IMR-90 (cell line): ENCODE measurements at regions not wholly inside any gene's neighbourhood (a gene's known extent, or its start where the extent isn't known, plus 50 kb on each side); places are given as distances from the start of the nearest gene placed in this dataset.

Source experiments
- ATAC-seq: fragments of 200-7000 bp; cut with Tn5 transposase; 2 replicates; pipeline ENCODE4 v1.9.1; 2020; ENCODE audit warnings: low read depth, mild to moderate bottlenecking, moderate library complexity
- BruUV-seq: library from RNA; stranded (reverse); fragments of 400-500 nt; replicated peaks from 2 replicates; lab custom pipeline; 2021; lab: Mats Ljungman, UMichigan
- CTCF ChIA-PET: fragments of 300-600 bp; formaldehyde crosslinking; extraction: SDS; loops from one replicate; lab custom pipeline; 2021; ENCODE audit warnings: antibody characterized with exemption; lab: Yijun Ruan, JAX
- POLR2A ChIA-PET: fragments of 300-600 bp; sonication (Branson Sonifier 250); formaldehyde crosslinking; loops from one replicate; lab custom pipeline; 2022; ENCODE audit warnings: antibody characterized with exemption; ENCODE audit not compliant: unreplicated experiment; lab: Charles Lee
- DNase-seq: peaks from one replicate; pipeline ENCODE4 v3.0.0; 2013
- H2AFZ ChIP-seq: replicated peaks from 2 replicates; pipeline ENCODE3; 2013; ENCODE audit warnings: low read length, mild to moderate bottlenecking; ENCODE audit not compliant: poor library complexity
- H2AK5ac ChIP-seq: 2 replicates; pipeline ENCODE4 v1.6.1; 2013; ENCODE audit warnings: low read depth, low read length, inconsistent platforms
- H2AK9ac ChIP-seq: replicated peaks from 2 replicates; pipeline ENCODE3; 2013; ENCODE audit warnings: mild to moderate bottlenecking, low read depth, low read length, moderate library complexity; ENCODE audit not compliant: poor library complexity
- H2BK120ac ChIP-seq: 2 replicates; pipeline ENCODE4 v1.6.1; 2013; ENCODE audit warnings: low read depth, low read length, inconsistent platforms
- H2BK15ac ChIP-seq: 3 replicates; pipeline ENCODE4 v1.6.1; 2013; ENCODE audit warnings: low read depth, low read length, inconsistent platforms
- H2BK20ac ChIP-seq: 2 replicates; pipeline ENCODE4 v1.6.1; 2013; ENCODE audit warnings: low read depth, mild to moderate bottlenecking, inconsistent platforms, low read length, moderate library complexity
- H2BK5ac ChIP-seq: 2 replicates; pipeline ENCODE4 v1.6.1; 2013; ENCODE audit warnings: mild to moderate bottlenecking, low read depth, low read length, inconsistent platforms; ENCODE audit not compliant: poor library complexity, severe bottlenecking
- H3K14ac ChIP-seq: replicated peaks from 2 replicates; pipeline ENCODE4 v1.6.1; 2013; ENCODE audit warnings: low read depth, low read length, inconsistent platforms
- H3K18ac ChIP-seq: 2 replicates; pipeline ENCODE4 v1.6.1; 2013; ENCODE audit warnings: low read depth, low read length, control low read depth
- H3K23ac ChIP-seq: 2 replicates; pipeline ENCODE4 v1.6.1; 2013; ENCODE audit warnings: low read depth, low read length, inconsistent platforms
- H3K27ac ChIP-seq: 2 replicates; pipeline ENCODE4 v1.5.1; 2013; ENCODE audit warnings: mild to moderate bottlenecking, control low read depth, low read length; ENCODE audit not compliant: insufficient read depth
- H3K27me3 ChIP-seq: 2 replicates; pipeline ENCODE4 v1.6.1; 2013; ENCODE audit warnings: low read length; ENCODE audit not compliant: control insufficient read depth, insufficient read depth
- H3K36me3 ChIP-seq: 2 replicates; pipeline ENCODE4 v1.6.1; 2013; ENCODE audit warnings: low read length, mixed read lengths; ENCODE audit not compliant: control insufficient read depth, insufficient read depth
- H3K4ac ChIP-seq: 2 replicates; pipeline ENCODE4 v1.6.1; 2013; ENCODE audit warnings: low read depth, low read length, inconsistent platforms
- H3K4me1 ChIP-seq: 2 replicates; pipeline ENCODE4 v1.6.1; 2013; ENCODE audit warnings: low read length, mixed read lengths; ENCODE audit not compliant: control insufficient read depth, insufficient read depth
- H3K4me2 ChIP-seq: 2 replicates; pipeline ENCODE4 v1.6.1; 2013; ENCODE audit warnings: low read depth, mild to moderate bottlenecking, control low read depth, low read length, moderate library complexity
- H3K4me3 ChIP-seq: 2 replicates; pipeline ENCODE4 v1.5.1; 2013; ENCODE audit warnings: low read depth, mild to moderate bottlenecking, control low read depth, low read length, moderate library complexity; ENCODE audit not compliant: insufficient read depth
- H3K56ac ChIP-seq: 2 replicates; pipeline ENCODE4 v1.6.1; 2013; ENCODE audit warnings: low read length, inconsistent platforms; ENCODE audit not compliant: insufficient read depth; ENCODE audit errors: extremely low read depth
- H3K79me1 ChIP-seq, 2 experiments: 2 replicates each; pipeline ENCODE4 v1.6.1; 2013; ENCODE audit warnings: low read length in 2 of 2, inconsistent platforms in 1 of 2, low read depth in 1 of 2
- H3K9ac ChIP-seq: 2 replicates; pipeline ENCODE4 v1.6.1; 2013; ENCODE audit warnings: low read depth, low read length, control low read depth
- H3K9me1 ChIP-seq: 2 replicates; pipeline ENCODE4 v1.6.1; 2013; ENCODE audit warnings: low read length, inconsistent platforms; ENCODE audit not compliant: insufficient read depth
- H3K9me3 ChIP-seq: 2 replicates; pipeline ENCODE4 v1.6.1; 2013; ENCODE audit warnings: low read length; ENCODE audit not compliant: control insufficient read depth, insufficient read depth
- H4K20me1 ChIP-seq: 2 replicates; pipeline ENCODE4 v1.6.1; 2013; ENCODE audit warnings: low read length, inconsistent platforms; ENCODE audit not compliant: insufficient read depth
- H4K5ac ChIP-seq: 2 replicates; pipeline ENCODE4 v1.6.1; 2013; ENCODE audit warnings: mild to moderate bottlenecking, low read depth, low read length, control low read depth
- H4K8ac ChIP-seq, 2 experiments: 2 replicates each; pipeline ENCODE4 v1.6.1; 2013; ENCODE audit warnings: low read depth in 2 of 2, low read length in 2 of 2, control low read depth in 1 of 2, inconsistent platforms in 1 of 2
- H4K91ac ChIP-seq: 2 replicates; pipeline ENCODE4 v1.6.1; 2013; ENCODE audit warnings: low read depth, low read length, inconsistent platforms; ENCODE audit not compliant: insufficient read depth
- BHLHE40 ChIP-seq: fragments of 150-350 bp; IDR thresholded peaks from 2 replicates; pipeline ENCODE4 v1.6.1; 2016; ENCODE audit warnings: mild to moderate bottlenecking, low read depth, low read length
- CEBPB ChIP-seq: IDR thresholded peaks from 2 replicates; pipeline ENCODE4 v1.6.1; 2012; ENCODE audit warnings: low read depth, low read length, improper control_type of control experiment
- CHD1 ChIP-seq: IDR thresholded peaks from 2 replicates; pipeline ENCODE4 v1.6.1; 2012; ENCODE audit warnings: low read depth, low read length, improper control_type of control experiment
- FOS ChIP-seq: fragments of 150-350 bp; IDR thresholded peaks from 2 replicates; pipeline ENCODE4 v1.6.1; 2016; ENCODE audit warnings: low read depth, low read length
- MAFK ChIP-seq: IDR thresholded peaks from 2 replicates; pipeline ENCODE4 v1.6.1; 2012; ENCODE audit warnings: low read depth, low read length, improper control_type of control experiment
- MAZ ChIP-seq: IDR thresholded peaks from 2 replicates; pipeline ENCODE4 v1.6.1; 2012; ENCODE audit warnings: low read depth, mild to moderate bottlenecking, low read length, improper control_type of control experiment, moderate library complexity, borderline replicate concordance
- MXI1 ChIP-seq: IDR thresholded peaks from 2 replicates; pipeline ENCODE4 v1.6.1; 2012; ENCODE audit warnings: low read depth, mild to moderate bottlenecking, low read length, moderate library complexity, borderline replicate concordance
- NFE2L2 ChIP-seq: fragments of 150-350 bp; IDR thresholded peaks from 2 replicates; pipeline ENCODE4 v1.6.1; 2016; ENCODE audit warnings: low read depth, mild to moderate bottlenecking, low read length
- POLR2A ChIP-seq: IDR thresholded peaks from 2 replicates; pipeline ENCODE4 v1.6.1; 2012; ENCODE audit warnings: mild to moderate bottlenecking, low read depth, low read length
- RAD21 ChIP-seq: IDR thresholded peaks from 2 replicates; pipeline ENCODE4 v1.6.1; 2012; ENCODE audit warnings: low read length, improper control_type of control experiment
- RFX5 ChIP-seq: IDR thresholded peaks from 2 replicates; pipeline ENCODE4 v1.8.0; 2012; ENCODE audit warnings: low read depth, mild to moderate bottlenecking, low read length, moderate library complexity
- SMC3 ChIP-seq: fragments of 150-350 bp; IDR thresholded peaks from 2 replicates; pipeline ENCODE4 v1.6.1; 2016; ENCODE audit warnings: low read depth, mild to moderate bottlenecking, antibody characterized with exemption, low read length, moderate library complexity
- WGBS, 2 experiments: methylation state at CpG; one replicate each; pipeline versions ENCODE4 v1.1.5 to v1.1.7; 2013; ENCODE audit warnings: missing lambda C conversion rate in 2 of 2; ENCODE audit not compliant: insufficient read length in 1 of 2; ENCODE audit errors: extremely low coverage in 2 of 2; 5-methylcytosine and 5-hydroxymethylcytosine counted together
- dilution Hi-C: fragments of 300-500 bp; cut with HindIII; formaldehyde crosslinking; loops from one replicate; pipeline ENCODE4 v1.14.3; 2018; ENCODE audit warnings: low sequenced_read_pairs; ENCODE audit not compliant: unreplicated experiment
- in situ Hi-C: fragments of 300-500 bp; cut with MboI; formaldehyde crosslinking; loops from 3 replicates; pipeline ENCODE4 v1.14.3; 2019; ENCODE audit warnings: low sequenced_read_pairs, inconsistent platforms, mixed read lengths
- intact Hi-C: fragments of 100-400 bp; cut with micrococcal nuclease; formaldehyde crosslinking; loops from 2 replicates; pipeline ENCODE4 v1.10.0; 2022
- TF ChIP-seq, protein P1 (sequence below): conservative IDR thresholded peaks from 2 replicates; pipeline ENCODE4 v1.5.1; 2012; ENCODE audit warnings: mild to moderate bottlenecking, low read depth, low read length, improper control_type of control experiment
- TF ChIP-seq, protein P2 (sequence below): fragments of 150-350 bp; IDR thresholded peaks from 2 replicates; pipeline ENCODE4 v1.6.1; 2016; ENCODE audit warnings: low read depth, mild to moderate bottlenecking, low read length, moderate library complexity, borderline replicate concordance

DNA sequence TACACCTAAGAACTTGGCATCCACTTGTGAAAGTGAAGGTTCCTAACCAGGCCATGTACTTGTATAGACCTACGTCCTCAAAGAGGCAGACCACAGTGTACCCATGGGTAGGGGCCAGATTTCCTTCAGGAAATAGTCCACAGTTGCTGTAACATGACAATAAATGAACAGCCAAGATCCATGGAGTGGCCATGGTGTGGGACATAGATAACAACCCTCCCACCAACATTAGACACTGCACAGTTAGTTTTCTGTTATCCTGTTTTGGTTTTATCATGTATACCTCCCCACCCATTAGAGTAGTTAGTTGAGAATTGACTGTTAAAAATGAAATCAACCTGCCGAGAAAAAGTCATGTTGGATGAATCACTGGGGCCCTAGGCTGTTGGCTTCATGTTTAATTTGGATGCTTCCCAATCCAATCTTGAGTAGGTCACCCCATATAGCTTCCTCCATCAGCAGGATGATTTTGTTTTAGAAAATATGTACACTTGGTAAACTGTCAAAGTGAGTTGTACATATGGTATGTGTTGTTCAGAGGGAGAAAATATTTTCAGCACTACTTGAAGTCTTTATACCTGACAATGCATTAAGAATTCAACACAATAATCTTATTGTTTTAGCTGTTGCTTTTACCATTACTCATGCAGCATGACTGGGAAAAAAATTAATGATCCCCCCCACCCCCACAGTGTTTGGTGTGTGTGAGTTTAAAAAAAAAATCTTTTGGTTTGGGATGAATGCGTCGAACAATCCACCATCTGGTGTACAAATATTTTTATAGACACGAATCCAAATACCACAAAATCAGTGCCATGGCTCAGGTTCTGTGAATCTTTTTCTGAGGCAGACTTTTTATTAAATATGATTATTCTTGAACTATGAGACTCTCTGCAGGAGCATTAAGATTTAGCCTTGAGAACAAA, 88.3 kb upstream of the ARHGAP29 start:
- intact Hi-C loops, result loop anchor here (1.0 to 5.0 kb wide), 3 partner anchors 78 to 287 kb away; no protein-coding TSS in a partner anchor
- Histone ChIP-seq H2AFZ (peak overlapping the region; percentile 63), H3K9ac (no peak overlapping the region), H3K27ac (peak overlapping the region; percentile 98), H3K36me3 (no peaks in the 10 kb centered on the region), H3K27me3 (no peaks in the 10 kb centered on the region), H4K8ac (peak overlapping the region; percentile 42 to 98), H3K14ac (peak overlapping the region; percentile 95), H3K56ac (peak overlapping the region; percentile 79), H4K20me1 (no peaks in the 10 kb centered on the region), H3K18ac (peak overlapping the region; percentile 100), H2BK120ac (peak overlapping the region; percentile 99), H3K79me1 (peaks cover 0 to 7% of the 10 kb centered on the region in 2 experiments; a peak in 1 of 4 replicates), H2BK20ac (peak overlapping the region; percentile 99), H4K5ac (peak overlapping the region; percentile 98), H2AK9ac (peak overlapping the region; percentile 94), H2BK5ac (peak overlapping the region; percentile 100), H3K4ac (peak overlapping the region; percentile 94), H3K23ac (peak overlapping the region; percentile 95), H2AK5ac (peak overlapping the region; percentile 93), H3K4me3 (no peak overlapping the region), H3K9me3 (no peaks in the 10 kb centered on the region), H4K91ac (peak overlapping the region; percentile 94), H3K4me1 (peaks cover 37% of the 10 kb centered on the region), H3K4me2 (peak overlapping the region; percentile 71), H3K9me1 (peaks cover 16% of the 10 kb centered on the region), H2BK15ac (peak overlapping the region; percentile 83; the same call in 2 of the 3 replicates)
- peak; percentile 81 for ATAC-seq
- ChIA-PET POLR2A (interaction anchor here (0.6 kb wide), 1 partner anchor 41 kb away, joined by 3 read pairs; no protein-coding TSS in a partner anchor), CTCF (interaction anchor here (0.6 to 1.7 kb wide), 5 partner anchors 10 to 300 kb away, joined by 3 to 6 read pairs (median 3); no protein-coding TSS in a partner anchor)
- no TSS peak for BruUV-seq
- dilution Hi-C loops, result no loop called here
- WGBS, 2 experiments, result no CpG with 5 or more reads among the region's 5 CpGs
- in situ Hi-C loops, result loop anchor here (5.0 to 25.0 kb wide), 2 partner anchors 83 to 438 kb away; partner anchors contain the start of gene DNTTIP2
- peak; percentile 99 for DNase-seq
- TF ChIP-seq, protein P1, sequence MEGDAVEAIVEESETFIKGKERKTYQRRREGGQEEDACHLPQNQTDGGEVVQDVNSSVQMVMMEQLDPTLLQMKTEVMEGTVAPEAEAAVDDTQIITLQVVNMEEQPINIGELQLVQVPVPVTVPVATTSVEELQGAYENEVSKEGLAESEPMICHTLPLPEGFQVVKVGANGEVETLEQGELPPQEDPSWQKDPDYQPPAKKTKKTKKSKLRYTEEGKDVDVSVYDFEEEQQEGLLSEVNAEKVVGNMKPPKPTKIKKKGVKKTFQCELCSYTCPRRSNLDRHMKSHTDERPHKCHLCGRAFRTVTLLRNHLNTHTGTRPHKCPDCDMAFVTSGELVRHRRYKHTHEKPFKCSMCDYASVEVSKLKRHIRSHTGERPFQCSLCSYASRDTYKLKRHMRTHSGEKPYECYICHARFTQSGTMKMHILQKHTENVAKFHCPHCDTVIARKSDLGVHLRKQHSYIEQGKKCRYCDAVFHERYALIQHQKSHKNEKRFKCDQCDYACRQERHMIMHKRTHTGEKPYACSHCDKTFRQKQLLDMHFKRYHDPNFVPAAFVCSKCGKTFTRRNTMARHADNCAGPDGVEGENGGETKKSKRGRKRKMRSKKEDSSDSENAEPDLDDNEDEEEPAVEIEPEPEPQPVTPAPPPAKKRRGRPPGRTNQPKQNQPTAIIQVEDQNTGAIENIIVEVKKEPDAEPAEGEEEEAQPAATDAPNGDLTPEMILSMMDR, result no peak
- no peak; the same call in 1 of the 2 replicates for TF ChIP-seq RAD21
- peak; percentile 34; the same call in 1 of the 2 replicates for TF ChIP-seq BHLHE40
- no peak for TF ChIP-seq CHD1
- TF ChIP-seq CEBPB, result no peak
- TF ChIP-seq RFX5, result no peak
- peak; percentile 79 for TF ChIP-seq NFE2L2
- TF ChIP-seq MXI1, result no peak
- TF ChIP-seq MAZ, result no peak
- TF ChIP-seq, protein P2, sequence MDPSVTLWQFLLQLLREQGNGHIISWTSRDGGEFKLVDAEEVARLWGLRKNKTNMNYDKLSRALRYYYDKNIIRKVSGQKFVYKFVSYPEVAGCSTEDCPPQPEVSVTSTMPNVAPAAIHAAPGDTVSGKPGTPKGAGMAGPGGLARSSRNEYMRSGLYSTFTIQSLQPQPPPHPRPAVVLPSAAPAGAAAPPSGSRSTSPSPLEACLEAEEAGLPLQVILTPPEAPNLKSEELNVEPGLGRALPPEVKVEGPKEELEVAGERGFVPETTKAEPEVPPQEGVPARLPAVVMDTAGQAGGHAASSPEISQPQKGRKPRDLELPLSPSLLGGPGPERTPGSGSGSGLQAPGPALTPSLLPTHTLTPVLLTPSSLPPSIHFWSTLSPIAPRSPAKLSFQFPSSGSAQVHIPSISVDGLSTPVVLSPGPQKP, result no peak
- peak; percentile 55; the same call in 1 of the 2 replicates for TF ChIP-seq MAFK
- 0 out of 2 replicates have a peak, but pooled peaks have one; percentile 12 for TF ChIP-seq SMC3
- TF ChIP-seq POLR2A, result no peak
- peak; percentile 65 for TF ChIP-seq FOS
